Germinal center (tissue), 1 donor: ENCODE measurements at regions not wholly inside any gene's neighbourhood (a gene's known extent, or its start where the extent isn't known, plus 50 kb on each side); places are given as distances from the start of the nearest gene placed in this dataset.
A peak's percentile ranks its signal among the peaks of the same experiment; 100 is the strongest.

Experiments used
- DNase-seq: peaks from one replicate; pipeline ENCODE4 v3.0.0; 2012; ENCODE audit warnings: mixed read lengths, low spot score

DNA sequence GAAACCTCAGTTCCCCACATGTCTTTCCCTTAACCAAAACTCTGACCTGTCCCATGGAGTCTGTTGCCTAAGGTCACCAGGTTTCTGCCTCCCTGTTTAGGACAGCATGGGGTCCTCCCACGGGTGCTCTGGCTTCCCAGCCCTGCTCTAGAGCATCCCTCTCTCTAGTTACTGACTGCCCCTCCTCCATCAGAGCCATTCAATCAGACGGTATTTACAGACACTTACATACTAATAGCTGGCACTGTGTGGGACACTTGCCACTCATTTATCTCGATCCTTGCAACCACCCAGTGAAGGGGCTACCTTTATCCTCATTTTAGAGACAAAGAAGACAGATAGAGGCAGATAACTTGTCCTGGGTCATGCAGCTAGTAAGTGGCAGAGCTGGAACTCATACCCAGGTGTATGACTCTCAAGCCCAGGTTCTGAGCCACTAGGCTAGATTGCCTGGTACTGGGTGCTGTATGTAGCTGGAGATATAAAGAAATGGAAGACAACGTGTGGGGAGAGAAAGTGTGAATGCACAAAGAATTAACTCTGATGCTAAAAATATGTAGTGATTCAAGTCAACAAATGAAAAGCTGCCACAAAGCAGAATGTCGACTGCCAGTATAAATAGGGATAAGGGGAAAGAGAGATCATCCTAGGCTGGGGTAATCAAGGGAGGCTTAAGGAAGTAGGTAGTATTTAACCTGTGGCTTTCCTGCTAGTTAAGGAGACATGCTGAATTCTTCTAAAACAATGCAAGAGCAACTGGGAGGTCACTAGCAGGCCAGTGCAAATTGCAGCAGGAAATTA is 52.5 kb upstream of the PDE8B start:
- no peak for DNase-seq

DNA sequence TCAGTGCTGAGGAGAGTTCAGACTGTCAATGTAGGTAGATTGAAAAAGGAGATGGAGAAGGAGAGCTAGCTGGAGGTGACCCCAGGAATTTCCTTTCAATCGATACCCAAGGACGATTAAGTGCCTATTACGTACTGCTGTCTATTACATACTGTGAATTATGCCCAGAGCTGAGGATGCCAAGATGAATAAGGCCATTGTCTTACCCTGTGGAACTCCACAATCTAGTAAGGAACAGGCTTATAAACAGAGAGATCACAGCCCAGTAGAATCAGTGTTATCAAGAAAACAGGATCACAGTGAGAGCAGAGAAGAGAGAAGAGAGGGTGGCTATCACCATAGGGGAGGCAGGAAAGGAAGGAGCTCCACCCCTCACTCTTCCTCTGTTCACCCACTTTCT is 54.1 kb upstream of the PDE8B start:
- DNase-seq = no peak

DNA sequence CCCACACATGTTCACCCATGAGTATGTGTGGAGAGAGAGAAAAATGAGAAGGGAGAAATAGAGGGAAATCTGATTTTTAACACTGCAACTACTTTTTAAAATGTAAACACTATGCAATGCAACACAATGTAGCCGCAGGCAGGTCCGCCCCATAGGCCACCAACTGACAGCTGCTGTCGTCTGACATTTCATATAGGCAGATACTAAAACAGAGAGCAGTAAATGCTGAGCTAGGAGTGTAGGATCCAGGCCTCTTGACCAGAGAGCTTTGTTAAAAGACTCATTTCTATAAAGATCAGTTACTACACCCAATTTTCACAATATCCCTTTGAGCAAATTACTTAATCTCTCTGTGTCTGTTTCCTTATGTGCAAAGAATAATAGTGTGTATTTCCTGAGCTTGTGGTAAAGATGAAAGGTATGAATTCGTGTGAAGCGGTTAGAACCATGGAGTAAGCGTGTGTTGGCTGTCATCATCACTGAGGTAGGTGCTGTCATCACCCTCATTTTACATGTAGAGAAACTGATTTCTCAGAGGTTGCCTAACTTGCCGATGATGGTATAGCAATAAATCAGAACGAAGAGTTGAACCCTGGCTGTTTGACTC is 55.2 kb upstream of the PDE8B start:
- no peak for DNase-seq

DNA sequence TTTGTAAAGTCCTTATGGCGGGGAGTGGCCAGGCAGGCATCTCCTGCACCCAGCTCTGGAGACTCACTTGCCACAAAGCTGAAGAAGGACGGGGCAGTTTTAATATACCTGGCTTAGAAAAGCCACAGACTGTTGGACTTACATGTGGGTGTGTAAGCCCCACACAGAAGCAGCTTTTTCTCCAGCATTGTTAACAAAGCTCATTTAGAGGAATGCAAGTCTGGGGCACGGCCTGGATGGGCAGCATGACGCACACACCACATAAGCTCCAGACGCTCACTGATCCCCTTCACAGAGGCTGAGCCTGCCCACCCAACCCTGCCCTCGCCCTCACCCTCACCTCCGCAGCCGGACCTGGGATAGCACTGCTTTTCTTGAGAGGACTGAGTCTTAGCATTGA is 58.0 kb upstream of the PDE8B start:
- DNase-seq = no peak

DNA sequence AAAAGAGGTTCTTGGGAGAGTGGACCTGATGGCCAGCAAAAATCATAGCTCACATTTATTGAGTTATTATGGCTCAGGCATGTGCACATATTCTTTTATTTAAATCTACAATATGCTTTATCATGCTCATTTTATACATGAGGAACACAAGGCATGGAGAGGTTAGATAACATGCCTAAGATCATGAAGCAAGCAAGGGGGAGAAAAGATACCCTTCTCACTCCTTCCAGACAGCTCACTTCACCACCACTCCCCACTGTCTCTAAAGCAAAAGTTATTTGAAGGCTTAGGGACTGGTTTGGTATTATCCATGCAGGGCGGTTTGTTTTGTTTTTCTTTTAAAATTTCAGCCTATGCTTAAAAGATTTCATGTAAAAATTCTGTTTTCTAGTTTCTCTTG is 59.0 kb upstream of the PDE8B start:
- DNase-seq = no peak

DNA sequence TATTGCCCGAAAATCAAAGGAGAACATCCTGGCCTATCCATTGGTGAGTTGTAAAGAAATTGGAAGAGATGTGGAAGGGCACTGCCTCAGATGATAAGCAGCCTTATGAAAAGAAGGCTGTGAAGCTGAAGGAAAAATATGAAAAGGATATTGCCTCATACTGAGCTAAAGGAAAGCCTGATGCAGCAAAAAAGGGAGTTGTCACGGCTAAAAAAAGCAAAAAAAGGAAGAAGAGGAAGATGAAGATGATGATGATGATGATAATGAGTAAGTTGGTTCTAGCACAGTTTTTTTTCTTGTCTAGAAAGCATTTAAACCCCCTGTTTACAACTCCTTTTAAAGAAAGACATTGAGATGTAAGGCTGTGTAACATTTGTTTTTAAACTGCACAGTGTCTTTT is 59.8 kb upstream of the ZBED3 start:
- DNase-seq = no peak

DNA sequence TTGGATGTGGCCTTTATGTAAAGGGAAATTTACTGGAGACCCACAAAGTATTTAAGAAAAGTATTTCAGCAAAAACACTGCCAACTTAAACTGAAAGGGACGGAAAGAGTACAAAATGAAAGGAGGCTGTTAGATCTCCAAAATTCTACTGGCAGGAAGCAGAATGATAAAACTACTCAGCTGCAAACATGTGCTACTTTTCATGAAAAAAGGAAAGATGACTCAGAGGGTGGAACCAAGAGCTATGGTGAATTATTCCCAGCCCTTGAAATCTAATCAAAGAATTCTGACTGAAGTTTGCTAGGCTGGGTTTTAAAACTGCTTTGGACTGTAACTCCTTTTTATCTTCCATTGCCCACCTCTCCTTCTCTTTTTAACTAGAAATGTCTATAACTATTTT is 58.6 kb upstream of the ZBED3 start:
- DNase-seq = no peak

DNA sequence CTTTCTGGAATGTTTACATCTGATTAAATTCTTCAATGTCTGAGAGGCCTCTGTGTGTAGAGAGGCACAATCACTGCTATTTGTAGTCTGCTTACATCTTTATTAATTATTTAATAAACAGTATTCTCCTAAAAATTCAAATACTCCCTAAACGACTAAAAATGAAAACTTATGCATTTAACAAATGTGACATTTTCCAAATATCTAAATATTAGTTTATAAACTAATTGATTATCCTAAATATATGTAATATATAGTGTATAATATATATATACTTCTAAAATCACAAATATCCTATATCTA is 57.7 kb upstream of the ZBED3 start:
- DNase-seq = no peak

DNA sequence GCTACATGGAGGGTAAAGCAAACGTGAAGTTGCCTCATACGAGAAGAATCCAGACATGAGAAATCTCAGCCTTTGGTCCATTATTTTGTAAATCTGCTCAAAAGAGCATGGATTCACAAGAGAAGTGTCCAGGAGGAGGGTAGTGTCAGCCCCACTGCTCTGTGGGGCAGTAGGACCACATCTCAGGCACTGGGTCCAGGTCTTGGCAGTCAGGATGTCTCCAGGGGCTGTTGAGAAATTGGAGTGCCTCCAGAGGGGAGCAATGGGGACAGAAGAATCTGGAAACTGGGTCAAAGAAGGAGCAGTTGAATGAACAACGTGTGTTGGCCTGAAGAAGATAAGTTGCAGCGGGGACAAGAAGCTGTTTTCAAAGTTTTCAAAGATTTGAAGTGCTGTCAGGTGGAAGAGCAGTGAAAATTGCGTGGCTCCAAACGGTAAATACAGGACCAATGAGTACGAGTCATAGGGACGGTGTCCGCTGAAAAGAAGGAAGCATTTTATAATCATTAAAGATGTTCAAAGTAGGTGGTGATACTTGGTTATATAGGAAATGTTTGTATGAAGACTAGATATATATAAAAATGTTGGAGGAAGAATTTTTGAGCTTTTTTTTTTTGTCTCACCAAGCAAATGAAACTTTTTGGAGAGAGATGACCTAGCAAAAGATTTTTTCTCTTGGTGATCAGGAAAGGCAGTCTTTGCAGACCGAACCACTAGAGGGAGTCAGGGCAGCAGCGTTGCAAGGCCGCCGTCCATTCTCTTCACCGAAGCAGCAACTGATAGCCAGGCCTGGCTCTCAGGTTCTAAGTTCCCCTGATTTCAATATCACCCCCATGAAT is 57.1 kb upstream of the ZBED3 start:
- DNase-seq = peak; percentile 42

DNA sequence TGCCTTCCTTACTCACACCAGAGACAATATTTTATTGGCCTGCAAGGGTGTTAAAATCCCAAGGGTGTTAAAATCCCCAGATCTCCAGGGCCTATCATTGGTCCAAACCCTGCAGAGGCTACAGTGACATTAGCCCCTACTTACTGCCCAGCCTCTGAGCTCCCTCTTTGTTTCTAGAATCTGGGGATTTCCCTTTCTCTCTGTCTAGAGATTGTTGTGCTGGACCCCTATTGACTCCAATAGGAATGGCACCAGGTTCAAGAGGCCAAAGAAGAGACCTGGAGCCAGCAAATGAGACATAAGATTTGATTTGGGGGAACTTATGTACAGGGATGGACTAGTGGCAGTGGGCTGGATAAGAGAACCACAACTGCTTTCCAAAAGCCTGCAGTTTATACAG is 53.3 kb upstream of the ZBED3 start:
- no peak for DNase-seq

DNA sequence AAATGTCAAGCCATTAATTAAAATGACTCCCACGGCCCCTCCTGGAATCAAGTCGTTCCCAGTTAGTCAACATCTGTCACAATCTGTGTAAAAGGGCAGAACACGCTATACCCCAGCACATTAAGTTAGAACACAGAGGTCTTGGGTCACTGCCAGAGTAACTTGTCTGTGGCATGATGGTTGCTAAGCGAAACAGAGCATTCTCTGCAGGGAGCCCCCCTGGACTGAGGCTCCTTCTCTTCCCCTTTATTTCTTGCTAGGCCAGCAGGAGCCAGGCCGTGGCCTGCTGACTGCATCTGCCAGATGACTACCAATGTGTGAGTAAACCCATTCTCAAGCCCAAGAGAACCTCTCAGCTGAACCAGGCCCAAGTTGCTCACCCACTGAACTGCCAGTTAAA is 51.9 kb upstream of the ZBED3 start:
- DNase-seq = no peak
